ENCODE measurements at regions not wholly inside any gene's neighbourhood (a gene's known extent, or its start where the extent isn't known, plus 50 kb on each side); places are given as distances from the start of the nearest gene placed in this dataset.

GRCh38 chr21:30083225-30083945 is 83.2 kb downstream of the CLDN17 start:
- Histone ChIP-seq H2AFZ (ENCODE audit: low read depth) (no peak overlapping the region), H3K4me3 (IDR thresholded peaks at IDR 0.05; ENCODE audit: insufficient read depth, low read depth, low read length) (no peak overlapping the region), H3K27ac (no peak overlapping the region), H3K4me2 (no peak overlapping the region), H3K36me3 (ENCODE audit: insufficient read depth) (no peaks in the 10 kb centered on the region), H3K27me3 (ENCODE audit: insufficient read depth, low read depth) (no peaks in the 10 kb centered on the region), H3K4me1 (ENCODE audit: low read depth, poor library complexity, severe bottlenecking) (peaks cover 7% of the 10 kb centered on the region), H3K9ac (no peak overlapping the region), H4K20me1 (ENCODE audit: insufficient read depth) (no peaks in the 10 kb centered on the region), H3K79me2 (ENCODE audit: insufficient read depth, low read depth) (no peaks in the 10 kb centered on the region)
- TF ChIP-seq, protein P1, sequence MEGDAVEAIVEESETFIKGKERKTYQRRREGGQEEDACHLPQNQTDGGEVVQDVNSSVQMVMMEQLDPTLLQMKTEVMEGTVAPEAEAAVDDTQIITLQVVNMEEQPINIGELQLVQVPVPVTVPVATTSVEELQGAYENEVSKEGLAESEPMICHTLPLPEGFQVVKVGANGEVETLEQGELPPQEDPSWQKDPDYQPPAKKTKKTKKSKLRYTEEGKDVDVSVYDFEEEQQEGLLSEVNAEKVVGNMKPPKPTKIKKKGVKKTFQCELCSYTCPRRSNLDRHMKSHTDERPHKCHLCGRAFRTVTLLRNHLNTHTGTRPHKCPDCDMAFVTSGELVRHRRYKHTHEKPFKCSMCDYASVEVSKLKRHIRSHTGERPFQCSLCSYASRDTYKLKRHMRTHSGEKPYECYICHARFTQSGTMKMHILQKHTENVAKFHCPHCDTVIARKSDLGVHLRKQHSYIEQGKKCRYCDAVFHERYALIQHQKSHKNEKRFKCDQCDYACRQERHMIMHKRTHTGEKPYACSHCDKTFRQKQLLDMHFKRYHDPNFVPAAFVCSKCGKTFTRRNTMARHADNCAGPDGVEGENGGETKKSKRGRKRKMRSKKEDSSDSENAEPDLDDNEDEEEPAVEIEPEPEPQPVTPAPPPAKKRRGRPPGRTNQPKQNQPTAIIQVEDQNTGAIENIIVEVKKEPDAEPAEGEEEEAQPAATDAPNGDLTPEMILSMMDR (conservative IDR thresholded peaks at IDR 0.05; ENCODE audit: low read depth, low read length): no peak

- Histone ChIP-seq H3K27me3 (ENCODE audit: insufficient read depth, low read depth) (no peaks in the 10 kb centered on the region), H3K36me3 (ENCODE audit: insufficient read depth) (no peaks in the 10 kb centered on the region), H3K27ac (no peak overlapping the region), H3K4me2 (no peak overlapping the region), H4K20me1 (ENCODE audit: insufficient read depth) (no peaks in the 10 kb centered on the region), H3K9ac (no peak overlapping the region), H2AFZ (ENCODE audit: low read depth) (no peak overlapping the region), H3K4me1 (ENCODE audit: low read depth, poor library complexity, severe bottlenecking) (no peaks in the 10 kb centered on the region), H3K79me2 (ENCODE audit: insufficient read depth, low read depth) (no peaks in the 10 kb centered on the region), H3K4me3 (IDR thresholded peaks at IDR 0.05; ENCODE audit: insufficient read depth, low read depth, low read length) (no peak overlapping the region)
- TF ChIP-seq, protein P1 (conservative IDR thresholded peaks at IDR 0.05; ENCODE audit: low read depth, low read length): no peak
These were observed 85.1 kb downstream of the CLDN17 start for GRCh38 chr21:30081506-30081905.

GRCh38 chr21:30072496-30072895 is 94.1 kb downstream of the CLDN17 start:
- no peaks in the 10 kb centered on the region for H3K79me2 ChIP-seq (ENCODE audit: insufficient read depth, low read depth)
- no peak overlapping the region for H3K27ac ChIP-seq
- TF ChIP-seq, protein P1 (conservative IDR thresholded peaks at IDR 0.05; ENCODE audit: low read depth, low read length): no peak
- no peaks in the 10 kb centered on the region for H3K36me3 ChIP-seq (ENCODE audit: insufficient read depth)
- no peak overlapping the region for H3K4me3 ChIP-seq (IDR thresholded peaks at IDR 0.05; ENCODE audit: insufficient read depth, low read depth, low read length)
- H3K9ac ChIP-seq: no peak overlapping the region
- H3K4me1 ChIP-seq (ENCODE audit: low read depth, poor library complexity, severe bottlenecking): no peaks in the 10 kb centered on the region
- H2AFZ ChIP-seq (ENCODE audit: low read depth): no peak overlapping the region
- no peaks in the 10 kb centered on the region for H4K20me1 ChIP-seq (ENCODE audit: insufficient read depth)
- no peak overlapping the region for H3K4me2 ChIP-seq
- H3K27me3 ChIP-seq (ENCODE audit: insufficient read depth, low read depth): no peaks in the 10 kb centered on the region

DNA sequence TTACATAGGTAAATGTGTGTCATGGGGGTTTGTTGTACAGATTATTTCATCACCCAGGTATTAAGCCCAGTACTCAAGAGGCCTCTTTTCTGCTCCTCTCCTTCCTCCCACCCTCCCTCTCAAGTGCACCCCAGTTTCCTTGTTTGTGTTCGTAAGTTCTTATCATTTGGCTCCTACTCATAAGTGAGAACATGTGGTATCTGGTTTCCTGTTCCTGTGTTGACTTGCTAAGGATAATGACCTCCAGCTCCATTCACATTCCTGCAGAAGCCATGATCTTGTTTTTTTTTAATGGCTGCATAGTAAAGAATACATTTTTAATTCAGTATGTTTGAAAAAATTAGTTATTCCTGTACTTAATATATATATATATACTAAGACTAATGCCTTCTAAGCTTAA is 107.7 kb downstream of the CLDN17 start:
- TF ChIP-seq, protein P1 (conservative IDR thresholded peaks at IDR 0.05; ENCODE audit: low read depth, low read length): no peak
- H3K9ac ChIP-seq: no peak overlapping the region
- H3K27me3 ChIP-seq (ENCODE audit: insufficient read depth, low read depth): no peaks in the 10 kb centered on the region

More for the DNA sequence above, 107.7 kb downstream of the CLDN17 start:
- no peaks in the 10 kb centered on the region for H3K79me2 ChIP-seq (ENCODE audit: insufficient read depth, low read depth)
- no peaks in the 10 kb centered on the region for H3K4me1 ChIP-seq (ENCODE audit: low read depth, poor library complexity, severe bottlenecking)
- no peak overlapping the region for H3K27ac ChIP-seq
- H3K4me2 ChIP-seq: no peak overlapping the region
- H3K36me3 ChIP-seq (ENCODE audit: insufficient read depth): no peaks in the 10 kb centered on the region
- H2AFZ ChIP-seq (ENCODE audit: low read depth): no peak overlapping the region
- H3K4me3 ChIP-seq (IDR thresholded peaks at IDR 0.05; ENCODE audit: insufficient read depth, low read depth, low read length): no peak overlapping the region
- no peaks in the 10 kb centered on the region for H4K20me1 ChIP-seq (ENCODE audit: insufficient read depth)

Measured in KMS-11 (cell line).